GM12878 (cell line): ENCODE measurements at regions not wholly inside any gene's neighbourhood (a gene's known extent, or its start where the extent isn't known, plus 50 kb on each side); places are given as distances from the start of the nearest gene placed in this dataset.

Source experiments
- BACH1 ChIP-seq: fragments of 450-650 bp; IDR thresholded peaks from 2 replicates; pipeline ENCODE4 v1.6.1; 2017; ENCODE audit warnings: mild to moderate bottlenecking, borderline replicate concordance
- CHD2 ChIP-seq: IDR thresholded peaks from 2 replicates; pipeline ENCODE4 v1.6.1; 2011; ENCODE audit warnings: low read depth, low read length, improper control_type of control experiment, borderline replicate concordance
- IKZF2 ChIP-seq, 2 experiments: fragments of 450-650 bp; IDR thresholded peaks; 2 replicates each; pipeline ENCODE4 v1.6.1; 2017; ENCODE audit warnings: mild to moderate bottlenecking in 2 of 2, moderate library complexity in 2 of 2
- NR2C1 ChIP-seq: fragments of 450-650 bp; IDR thresholded peaks from 2 replicates; pipeline ENCODE4 v1.6.1; 2017; ENCODE audit warnings: antibody characterized with exemption, mild to moderate bottlenecking, moderate library complexity
- NR2C2 ChIP-seq: IDR thresholded peaks from 2 replicates; pipeline ENCODE4 v1.6.1; 2011; ENCODE audit warnings: borderline replicate concordance, low read depth; ENCODE audit not compliant: control insufficient read depth, insufficient read length
- RFX5 ChIP-seq: IDR thresholded peaks from 2 replicates; pipeline ENCODE4 v1.6.1; 2011; ENCODE audit warnings: low read depth, low read length, improper control_type of control experiment
- SUPT20H ChIP-seq: IDR thresholded peaks from 2 replicates; pipeline ENCODE4 v1.6.1; 2011; ENCODE audit warnings: low read depth, mild to moderate bottlenecking, low read length, moderate library complexity, borderline replicate concordance; ENCODE audit not compliant: control insufficient read depth
- USF2 ChIP-seq: IDR thresholded peaks from 2 replicates; pipeline ENCODE4 v1.6.1; 2011; ENCODE audit warnings: low read depth, low read length, improper control_type of control experiment, borderline replicate concordance
- TF ChIP-seq, protein P1 (sequence below): IDR thresholded peaks from 2 replicates; pipeline ENCODE4 v1.6.1; 2012; ENCODE audit warnings: low read length, inconsistent platforms
- TF ChIP-seq, protein P2 (sequence below): fragments of 450-650 bp; IDR thresholded peaks from 2 replicates; pipeline ENCODE4 v1.6.1; 2016; ENCODE audit warnings: mild to moderate bottlenecking
- TF ChIP-seq, protein P3 (sequence below): fragments of 450-650 bp; IDR thresholded peaks from 2 replicates; pipeline ENCODE4 v1.6.1; 2014; ENCODE audit warnings: mild to moderate bottlenecking

- TF ChIP-seq CHD2 (no peak), RFX5 (no peak), IKZF2 (IDR thresholded peaks at IDR 0.05) (no peak), NR2C1 (no peak), SUPT20H (no peak), USF2 (no peak), BACH1 (no peak), NR2C2 (no peak)
- TF ChIP-seq, protein P1, sequence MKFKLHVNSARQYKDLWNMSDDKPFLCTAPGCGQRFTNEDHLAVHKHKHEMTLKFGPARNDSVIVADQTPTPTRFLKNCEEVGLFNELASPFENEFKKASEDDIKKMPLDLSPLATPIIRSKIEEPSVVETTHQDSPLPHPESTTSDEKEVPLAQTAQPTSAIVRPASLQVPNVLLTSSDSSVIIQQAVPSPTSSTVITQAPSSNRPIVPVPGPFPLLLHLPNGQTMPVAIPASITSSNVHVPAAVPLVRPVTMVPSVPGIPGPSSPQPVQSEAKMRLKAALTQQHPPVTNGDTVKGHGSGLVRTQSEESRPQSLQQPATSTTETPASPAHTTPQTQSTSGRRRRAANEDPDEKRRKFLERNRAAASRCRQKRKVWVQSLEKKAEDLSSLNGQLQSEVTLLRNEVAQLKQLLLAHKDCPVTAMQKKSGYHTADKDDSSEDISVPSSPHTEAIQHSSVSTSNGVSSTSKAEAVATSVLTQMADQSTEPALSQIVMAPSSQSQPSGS = no peak
- TF ChIP-seq, protein P2, sequence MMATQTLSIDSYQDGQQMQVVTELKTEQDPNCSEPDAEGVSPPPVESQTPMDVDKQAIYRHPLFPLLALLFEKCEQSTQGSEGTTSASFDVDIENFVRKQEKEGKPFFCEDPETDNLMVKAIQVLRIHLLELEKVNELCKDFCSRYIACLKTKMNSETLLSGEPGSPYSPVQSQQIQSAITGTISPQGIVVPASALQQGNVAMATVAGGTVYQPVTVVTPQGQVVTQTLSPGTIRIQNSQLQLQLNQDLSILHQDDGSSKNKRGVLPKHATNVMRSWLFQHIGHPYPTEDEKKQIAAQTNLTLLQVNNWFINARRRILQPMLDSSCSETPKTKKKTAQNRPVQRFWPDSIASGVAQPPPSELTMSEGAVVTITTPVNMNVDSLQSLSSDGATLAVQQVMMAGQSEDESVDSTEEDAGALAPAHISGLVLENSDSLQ = no peak
- TF ChIP-seq, protein P3, sequence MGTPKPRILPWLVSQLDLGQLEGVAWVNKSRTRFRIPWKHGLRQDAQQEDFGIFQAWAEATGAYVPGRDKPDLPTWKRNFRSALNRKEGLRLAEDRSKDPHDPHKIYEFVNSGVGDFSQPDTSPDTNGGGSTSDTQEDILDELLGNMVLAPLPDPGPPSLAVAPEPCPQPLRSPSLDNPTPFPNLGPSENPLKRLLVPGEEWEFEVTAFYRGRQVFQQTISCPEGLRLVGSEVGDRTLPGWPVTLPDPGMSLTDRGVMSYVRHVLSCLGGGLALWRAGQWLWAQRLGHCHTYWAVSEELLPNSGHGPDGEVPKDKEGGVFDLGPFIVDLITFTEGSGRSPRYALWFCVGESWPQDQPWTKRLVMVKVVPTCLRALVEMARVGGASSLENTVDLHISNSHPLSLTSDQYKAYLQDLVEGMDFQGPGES = no peak
Measured at GRCh38 chr5:175365866-175366265, 78.1 kb downstream of the DRD1 start (continued).
